ENCODE measurements at regions not wholly inside any gene's neighbourhood (a gene's known extent, or its start where the extent isn't known, plus 50 kb on each side); places are given as distances from the start of the nearest gene placed in this dataset.

DNA sequence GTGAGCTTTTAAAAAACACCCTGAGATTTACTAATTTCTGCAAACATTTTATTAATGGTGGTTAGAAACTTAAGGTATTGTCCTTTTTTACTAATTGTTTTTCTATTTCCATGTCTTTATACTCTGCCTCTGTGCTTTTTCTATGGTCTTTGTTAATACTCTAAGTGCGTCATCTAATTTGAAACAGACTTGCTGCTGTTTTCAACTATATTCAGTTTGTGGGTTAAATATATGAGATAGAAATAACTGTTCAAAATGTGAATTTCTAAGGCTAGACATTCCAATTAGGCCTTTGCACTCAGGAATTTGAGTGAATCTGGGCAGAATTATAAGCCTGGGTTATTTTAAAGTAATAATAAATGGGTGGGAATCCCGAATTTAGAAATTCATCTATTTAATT lies 82.4 kb upstream of the COL11A1 start:
- Mint-ChIP-seq H3K4me1 (no peaks in the 10 kb centered on the region), H3K4me3 (no peak overlapping the region), H3K27me3 (ENCODE audit: insufficient read depth, low read depth, poor library complexity) (no peaks in the 10 kb centered on the region), H3K9me3 (no peaks in the 10 kb centered on the region), H3K36me3 (ENCODE audit: low read depth) (no peaks in the 10 kb centered on the region), H3K27ac (no peak overlapping the region)
- ATAC-seq (no peak), DNase-seq (ENCODE audit: low spot score) (no peak)
- TF ChIP-seq NANOG (IDR thresholded peaks at IDR 0.05; ENCODE audit: borderline replicate concordance) (no peak), JUNB (IDR thresholded peaks at IDR 0.05; ENCODE audit: unreplicated experiment) (no peak), EZH2phosphoT487 (IDR thresholded peaks at IDR 0.05; ENCODE audit: unreplicated experiment) (no peak), ZNF114 (CRISPR knock-in tag; IDR thresholded peaks at IDR 0.05) (no peak), STAT1 (IDR thresholded peaks at IDR 0.05; ENCODE audit: unreplicated experiment) (no peak), CREB1 (CRISPR knock-in tag; IDR thresholded peaks at IDR 0.05; ENCODE audit: low read depth) (no peak), ZNF331 (CRISPR knock-in tag; IDR thresholded peaks at IDR 0.05; ENCODE audit: low read depth) (no peak), ETS1 (IDR thresholded peaks at IDR 0.05) (no peak), ZNF462 (CRISPR knock-in tag; IDR thresholded peaks at IDR 0.05) (no peak)
- TF ChIP-seq, protein P1, sequence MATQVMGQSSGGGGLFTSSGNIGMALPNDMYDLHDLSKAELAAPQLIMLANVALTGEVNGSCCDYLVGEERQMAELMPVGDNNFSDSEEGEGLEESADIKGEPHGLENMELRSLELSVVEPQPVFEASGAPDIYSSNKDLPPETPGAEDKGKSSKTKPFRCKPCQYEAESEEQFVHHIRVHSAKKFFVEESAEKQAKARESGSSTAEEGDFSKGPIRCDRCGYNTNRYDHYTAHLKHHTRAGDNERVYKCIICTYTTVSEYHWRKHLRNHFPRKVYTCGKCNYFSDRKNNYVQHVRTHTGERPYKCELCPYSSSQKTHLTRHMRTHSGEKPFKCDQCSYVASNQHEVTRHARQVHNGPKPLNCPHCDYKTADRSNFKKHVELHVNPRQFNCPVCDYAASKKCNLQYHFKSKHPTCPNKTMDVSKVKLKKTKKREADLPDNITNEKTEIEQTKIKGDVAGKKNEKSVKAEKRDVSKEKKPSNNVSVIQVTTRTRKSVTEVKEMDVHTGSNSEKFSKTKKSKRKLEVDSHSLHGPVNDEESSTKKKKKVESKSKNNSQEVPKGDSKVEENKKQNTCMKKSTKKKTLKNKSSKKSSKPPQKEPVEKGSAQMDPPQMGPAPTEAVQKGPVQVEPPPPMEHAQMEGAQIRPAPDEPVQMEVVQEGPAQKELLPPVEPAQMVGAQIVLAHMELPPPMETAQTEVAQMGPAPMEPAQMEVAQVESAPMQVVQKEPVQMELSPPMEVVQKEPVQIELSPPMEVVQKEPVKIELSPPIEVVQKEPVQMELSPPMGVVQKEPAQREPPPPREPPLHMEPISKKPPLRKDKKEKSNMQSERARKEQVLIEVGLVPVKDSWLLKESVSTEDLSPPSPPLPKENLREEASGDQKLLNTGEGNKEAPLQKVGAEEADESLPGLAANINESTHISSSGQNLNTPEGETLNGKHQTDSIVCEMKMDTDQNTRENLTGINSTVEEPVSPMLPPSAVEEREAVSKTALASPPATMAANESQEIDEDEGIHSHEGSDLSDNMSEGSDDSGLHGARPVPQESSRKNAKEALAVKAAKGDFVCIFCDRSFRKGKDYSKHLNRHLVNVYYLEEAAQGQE (IDR thresholded peaks at IDR 0.05; ENCODE audit: unreplicated experiment): no peak
- TF ChIP-seq, protein P2, sequence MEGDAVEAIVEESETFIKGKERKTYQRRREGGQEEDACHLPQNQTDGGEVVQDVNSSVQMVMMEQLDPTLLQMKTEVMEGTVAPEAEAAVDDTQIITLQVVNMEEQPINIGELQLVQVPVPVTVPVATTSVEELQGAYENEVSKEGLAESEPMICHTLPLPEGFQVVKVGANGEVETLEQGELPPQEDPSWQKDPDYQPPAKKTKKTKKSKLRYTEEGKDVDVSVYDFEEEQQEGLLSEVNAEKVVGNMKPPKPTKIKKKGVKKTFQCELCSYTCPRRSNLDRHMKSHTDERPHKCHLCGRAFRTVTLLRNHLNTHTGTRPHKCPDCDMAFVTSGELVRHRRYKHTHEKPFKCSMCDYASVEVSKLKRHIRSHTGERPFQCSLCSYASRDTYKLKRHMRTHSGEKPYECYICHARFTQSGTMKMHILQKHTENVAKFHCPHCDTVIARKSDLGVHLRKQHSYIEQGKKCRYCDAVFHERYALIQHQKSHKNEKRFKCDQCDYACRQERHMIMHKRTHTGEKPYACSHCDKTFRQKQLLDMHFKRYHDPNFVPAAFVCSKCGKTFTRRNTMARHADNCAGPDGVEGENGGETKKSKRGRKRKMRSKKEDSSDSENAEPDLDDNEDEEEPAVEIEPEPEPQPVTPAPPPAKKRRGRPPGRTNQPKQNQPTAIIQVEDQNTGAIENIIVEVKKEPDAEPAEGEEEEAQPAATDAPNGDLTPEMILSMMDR (conservative IDR thresholded peaks at IDR 0.05; ENCODE audit: low read depth in 2 of 2): no peak
- Histone ChIP-seq H3K4me1 (ENCODE audit: insufficient read depth) (no peaks in the 10 kb centered on the region), H3K27me3 (ENCODE audit: insufficient read depth) (no peaks in the 10 kb centered on the region), H3K79me2 (replicated peaks; ENCODE audit: insufficient read depth) (no peaks in the 10 kb centered on the region), H2AFZ (no peak overlapping the region), H3K4me3 (no peak overlapping the region), H4K20me1 (replicated peaks; ENCODE audit: insufficient read depth) (no peaks in the 10 kb centered on the region), H3K4me2 (no peak overlapping the region), H3K27ac (ENCODE audit: low read depth) (no peak overlapping the region), H3K36me3 (ENCODE audit: insufficient read depth) (no peaks in the 10 kb centered on the region), H3F3A (replicated peaks; ENCODE audit: low read depth) (no peaks in the 10 kb centered on the region), H3K9me2 (ENCODE audit: insufficient read depth) (no peaks in the 10 kb centered on the region)
